ENCODE measurements at regions not wholly inside any gene's neighbourhood (a gene's known extent, or its start where the extent isn't known, plus 50 kb on each side); places are given as distances from the start of the nearest gene placed in this dataset.

- no peak for TF ChIP-seq CTCF (conservative IDR thresholded peaks at IDR 0.05 in 1 of 2, IDR thresholded peaks at IDR 0.05 in 1 of 2; ENCODE audit: low read depth in 1 of 2, low read length in 2 of 2)
- TF ChIP-seq EZH2 (IDR thresholded peaks at IDR 0.05; ENCODE audit: low read length, missing control alignments): no peak
Measured at GRCh38 chr5:6105320-6105719, 273.0 kb downstream of the MED10 start.

All from fibroblast of lung (primary cell).